Omental fat pad (tissue), 3 donors: ENCODE measurements at regions not wholly inside any gene's neighbourhood (a gene's known extent, or its start where the extent isn't known, plus 50 kb on each side); places are given as distances from the start of the nearest gene placed in this dataset.

Experiments
- ATAC-seq: fragments of 150-250 bp; one replicate; pipeline ENCODE4 v1.9.1; 2016; ENCODE audit warnings: mild to moderate bottlenecking, moderate library complexity; ENCODE audit not compliant: low FRiP score
- DNase-seq: peaks from one replicate; pipeline ENCODE4 v3.0.0-alpha.2; 2019; ENCODE audit warnings: low spot score
- CTCF ChIP-seq, 3 donors: fragments of 450-650 bp; IDR thresholded peaks; one replicate each; pipeline ENCODE4 v1.5.1; 2016 to 2017; ENCODE audit warnings: antibody characterized with exemption in 3 of 3, mild to moderate bottlenecking in 3 of 3, moderate library complexity in 2 of 3

DNA sequence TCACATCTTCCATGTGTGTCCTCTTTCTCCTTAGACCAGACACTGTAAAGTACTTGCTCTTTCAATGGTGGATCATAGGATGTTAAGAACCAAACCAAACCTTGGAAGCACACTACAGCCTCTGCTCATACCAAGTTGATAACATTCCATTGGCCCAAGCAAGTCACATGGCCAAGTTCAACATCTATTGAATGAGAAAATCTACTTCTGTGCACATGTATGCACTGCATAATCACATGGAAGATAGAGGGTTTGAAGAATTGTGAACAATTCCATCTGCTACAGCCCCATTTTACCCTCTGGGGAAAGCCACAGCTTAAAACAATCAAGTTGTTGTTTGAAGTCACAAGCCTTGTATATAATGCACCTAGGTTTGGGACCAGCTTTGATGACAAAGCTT, 68.2 kb downstream of the MFAP3 start:
- no peak for TF ChIP-seq CTCF (IDR thresholded peaks at IDR 0.05)
- ATAC-seq: no peak

GRCh38 chr5:154107756-154108155, 69.0 kb downstream of the MFAP3 start:
- ATAC-seq (no peak), DNase-seq (no peak)
- no peak for TF ChIP-seq CTCF (IDR thresholded peaks at IDR 0.05)

More for the DNA sequence above, 68.2 kb downstream of the MFAP3 start:
- DNase-seq: no peak

- DNase-seq (no peak), ATAC-seq (no peak)
- no peak for TF ChIP-seq CTCF (IDR thresholded peaks at IDR 0.05)
Observed at GRCh38 chr5:154109416-154110106, 70.8 kb downstream of the MFAP3 start.

GRCh38 chr5:154110107-154110453, 71.3 kb downstream of the MFAP3 start:
- no peak for TF ChIP-seq CTCF (IDR thresholded peaks at IDR 0.05)
- no peak for ATAC-seq
- no peak for DNase-seq

DNA sequence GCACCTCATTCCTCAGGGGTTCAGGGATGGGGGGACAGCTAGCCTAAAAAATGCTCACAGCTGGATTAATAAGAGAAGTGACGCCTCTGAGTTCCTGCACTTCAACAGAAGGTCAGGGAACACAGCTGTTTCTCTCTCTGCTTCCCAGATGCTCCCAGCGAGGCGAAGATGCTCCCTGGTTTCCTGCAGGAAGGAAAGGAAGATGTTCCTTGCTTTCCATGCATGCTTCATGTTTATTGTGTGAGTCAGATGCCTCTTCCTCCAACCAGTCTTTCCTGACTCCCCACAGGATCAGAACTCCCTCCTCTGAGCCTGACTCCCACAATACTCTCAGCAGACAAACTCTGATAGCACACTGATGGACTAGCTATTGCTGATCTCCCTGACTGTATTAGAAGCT, 71.9 kb downstream of the MFAP3 start:
- no peak for TF ChIP-seq CTCF (IDR thresholded peaks at IDR 0.05)
- peak; percentile 54 for ATAC-seq
- no peak for DNase-seq

- no peak for TF ChIP-seq CTCF (IDR thresholded peaks at IDR 0.05)
- DNase-seq (no peak), ATAC-seq (no peak)
Observed at GRCh38 chr5:154111214-154111613, 72.4 kb downstream of the MFAP3 start.

DNA sequence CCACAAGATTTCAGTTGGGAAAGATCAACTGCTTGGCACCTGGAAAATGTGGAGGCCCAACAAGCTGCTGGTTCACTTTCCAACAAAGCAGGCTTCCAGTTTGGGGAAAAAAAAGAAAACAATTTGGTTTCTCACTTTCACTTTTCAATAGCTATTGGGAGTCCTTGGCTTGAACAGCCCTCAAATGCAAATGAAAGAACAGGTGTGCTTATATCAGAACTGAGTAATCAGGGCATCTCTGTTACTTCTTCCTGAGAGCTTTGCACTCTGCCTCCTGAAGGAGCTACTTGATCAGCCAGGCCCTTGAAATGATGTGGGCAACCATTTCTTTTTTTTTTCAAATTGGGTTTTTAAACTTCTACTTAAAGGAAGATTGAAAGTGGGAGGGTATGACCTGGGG, 73.5 kb downstream of the MFAP3 start:
- DNase-seq (no peak), ATAC-seq (no peak)
- TF ChIP-seq CTCF (IDR thresholded peaks at IDR 0.05): no peak
